Adipocyte (in vitro differentiated cells): ENCODE measurements at regions not wholly inside any gene's neighbourhood (a gene's known extent, or its start where the extent isn't known, plus 50 kb on each side); places are given as distances from the start of the nearest gene placed in this dataset.
A peak's percentile ranks its signal among the peaks of the same experiment; 100 is the strongest.
"Not testable (repeated sequence)": the region's sequence is repeated elsewhere in the genome, so short reads cannot be mapped to it uniquely, and the experiment has no call there.

Experiments
- DNase-seq: peaks from one replicate; pipeline ENCODE4 v3.0.0-alpha.2; 2015; ENCODE audit warnings: low read depth
- H3K27me3 ChIP-seq: replicated peaks from 2 replicates; pipeline ENCODE4 v1.7.0; 2013; ENCODE audit warnings: mild to moderate bottlenecking, low read length, moderate library complexity; ENCODE audit not compliant: control insufficient read depth, insufficient read depth
- H3K36me3 ChIP-seq: 2 replicates; pipeline ENCODE4 v1.7.0; 2013; ENCODE audit warnings: low read length, mild to moderate bottlenecking, moderate library complexity; ENCODE audit not compliant: control insufficient read depth, insufficient read depth, severe bottlenecking
- H3K4me1 ChIP-seq: 2 replicates; pipeline ENCODE4 v1.7.0; 2013; ENCODE audit warnings: mild to moderate bottlenecking, low read length, moderate library complexity; ENCODE audit not compliant: control insufficient read depth, insufficient read depth
- H3K4me3 ChIP-seq: 2 replicates; pipeline ENCODE4 v1.7.0; 2013; ENCODE audit warnings: mild to moderate bottlenecking, low read length, moderate library complexity
- H3K9ac ChIP-seq: 2 replicates; pipeline ENCODE4 v1.7.0; 2013; ENCODE audit warnings: mild to moderate bottlenecking, low read length, moderate library complexity
- H3K9me3 ChIP-seq: 2 replicates; pipeline ENCODE4 v1.7.0; 2013; ENCODE audit warnings: mild to moderate bottlenecking, low read length, moderate library complexity; ENCODE audit not compliant: control insufficient read depth

DNA sequence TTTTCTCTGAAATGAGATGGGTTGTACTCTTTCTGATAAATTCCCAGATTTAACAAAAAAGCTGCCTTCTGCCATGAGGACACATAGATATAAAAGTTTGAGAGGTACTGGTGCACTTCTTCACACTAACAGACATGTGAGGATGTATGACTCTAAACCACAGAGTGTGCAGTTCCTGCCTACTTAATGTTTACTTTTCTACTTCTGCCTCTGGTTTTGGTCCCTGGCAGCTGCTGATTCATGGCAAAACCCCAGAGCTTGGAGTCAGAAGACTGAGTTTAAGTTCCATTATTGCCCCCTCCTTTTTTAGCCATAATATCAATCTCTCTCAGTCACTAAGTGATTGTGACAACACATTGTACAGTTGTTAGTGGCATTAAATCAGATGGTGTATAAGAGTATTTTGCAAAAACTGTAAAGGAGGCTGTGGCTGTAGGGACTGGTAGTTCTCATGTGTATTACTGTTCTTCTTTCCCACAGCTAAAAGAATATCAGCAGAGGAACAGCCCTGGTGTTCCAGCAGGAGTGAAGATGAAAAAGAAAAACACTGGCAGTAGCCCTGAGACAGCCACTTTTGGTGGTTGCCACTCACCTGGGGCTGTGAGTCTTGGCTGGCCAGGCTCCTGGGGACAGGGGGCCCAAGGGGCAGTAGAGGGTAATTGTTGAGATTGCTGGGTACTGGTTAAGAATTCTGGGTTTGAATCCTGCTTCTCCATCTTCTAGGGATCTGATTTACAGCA lies 64.4 kb upstream of the CSPG4 start:
- H3K9ac ChIP-seq, H3K36me3 ChIP-seq, H3K4me1 ChIP-seq, H3K4me3 ChIP-seq, H3K9me3 ChIP-seq: not testable (repeated sequence)
- peak; percentile 42 for DNase-seq
- peaks cover 14% of the 10 kb centered on the region for H3K27me3 ChIP-seq

DNA sequence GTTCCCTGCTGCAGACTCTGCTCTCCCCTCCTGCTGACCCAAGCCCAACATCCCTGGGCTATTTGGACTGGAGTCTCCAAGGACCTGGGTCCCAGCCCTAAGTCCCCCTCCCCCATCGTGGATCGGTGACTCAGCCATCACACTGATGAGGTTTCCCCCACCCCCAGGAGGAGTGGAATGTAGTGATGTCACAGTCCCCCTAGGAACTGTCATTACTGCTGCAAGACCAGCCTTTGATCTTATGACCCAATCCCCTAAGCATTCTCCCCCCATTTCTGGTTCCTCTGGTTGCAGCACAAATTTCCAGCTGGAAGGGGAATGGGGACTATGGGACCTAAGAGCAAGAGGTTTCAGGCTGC lies 63.4 kb upstream of the CSPG4 start:
- no peak overlapping the region for H3K9ac ChIP-seq
- no peaks in the 10 kb centered on the region for H3K36me3 ChIP-seq
- peaks cover 8% of the 10 kb centered on the region for H3K4me1 ChIP-seq
- H3K27me3 ChIP-seq = peaks cover 11% of the 10 kb centered on the region
- no peaks in the 10 kb centered on the region for H3K9me3 ChIP-seq
- no peak overlapping the region for H3K4me3 ChIP-seq
- DNase-seq = no peak

DNA sequence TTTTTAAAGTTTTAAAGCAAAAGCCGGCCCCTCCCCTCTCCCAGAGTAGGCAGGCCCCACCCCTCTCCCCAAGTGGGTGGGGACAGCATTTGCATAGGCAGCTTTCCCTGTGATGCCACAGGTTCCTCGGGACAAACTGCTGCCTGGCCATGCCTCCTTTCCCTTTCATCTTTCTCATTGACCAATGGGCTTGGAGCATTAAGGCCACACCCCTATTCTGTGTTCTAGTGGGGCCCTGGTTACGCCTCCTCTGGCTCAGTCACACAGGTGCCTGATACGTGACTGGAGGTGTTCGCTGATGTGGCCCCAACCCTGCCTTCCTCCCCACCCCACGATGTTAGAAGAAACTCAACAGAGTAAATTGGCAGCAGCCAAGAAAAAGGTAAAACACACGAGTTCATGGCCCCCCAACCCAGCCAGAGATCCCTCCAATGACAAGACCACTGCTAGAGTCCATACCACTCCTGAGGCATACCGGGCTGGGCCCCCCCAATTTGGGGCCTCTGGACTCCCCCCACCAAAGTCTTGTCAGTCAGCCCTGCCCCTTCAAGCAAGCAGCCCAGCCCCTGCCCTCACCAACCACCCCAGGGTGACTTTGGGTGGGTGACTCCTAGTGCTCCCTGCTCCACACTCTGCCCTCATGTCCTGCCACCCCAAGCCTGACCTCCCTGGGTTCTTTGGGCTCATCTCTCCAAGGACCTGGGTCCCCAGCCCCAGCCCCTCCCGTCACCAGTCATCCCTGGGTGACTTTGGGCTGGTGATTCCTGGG lies 62.8 kb upstream of the CSPG4 start:
- no peak for DNase-seq
- Histone ChIP-seq H3K27me3 (peaks cover 7% of the 10 kb centered on the region), H3K9me3 (no peaks in the 10 kb centered on the region), H3K36me3 (no peaks in the 10 kb centered on the region), H3K4me1 (peaks cover 8% of the 10 kb centered on the region), H3K9ac (no peak overlapping the region), H3K4me3 (no peak overlapping the region)

DNA sequence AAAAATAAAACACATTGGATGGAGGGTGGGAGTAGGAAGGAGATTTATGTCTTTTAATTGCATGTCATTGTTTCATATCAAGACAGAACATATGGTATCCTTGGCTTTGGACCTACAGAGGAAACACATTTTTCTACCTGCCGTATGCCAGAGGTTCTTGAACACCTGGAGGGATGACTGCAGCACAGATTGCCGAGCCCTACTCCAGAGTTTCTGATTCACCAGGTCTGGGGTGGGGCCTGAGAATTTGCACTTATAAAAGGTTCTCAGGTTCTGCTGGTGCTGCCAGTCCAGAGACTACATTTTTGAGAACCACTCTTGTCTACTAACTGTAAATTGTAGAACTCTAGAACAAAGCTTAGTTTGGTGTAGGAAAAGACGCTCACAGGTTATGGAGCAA lies 61.3 kb upstream of the CSPG4 start:
- not testable (repeated sequence) for H3K9me3 ChIP-seq, H3K36me3 ChIP-seq, DNase-seq, H3K27me3 ChIP-seq, H3K9ac ChIP-seq, H3K4me1 ChIP-seq, H3K4me3 ChIP-seq

DNA sequence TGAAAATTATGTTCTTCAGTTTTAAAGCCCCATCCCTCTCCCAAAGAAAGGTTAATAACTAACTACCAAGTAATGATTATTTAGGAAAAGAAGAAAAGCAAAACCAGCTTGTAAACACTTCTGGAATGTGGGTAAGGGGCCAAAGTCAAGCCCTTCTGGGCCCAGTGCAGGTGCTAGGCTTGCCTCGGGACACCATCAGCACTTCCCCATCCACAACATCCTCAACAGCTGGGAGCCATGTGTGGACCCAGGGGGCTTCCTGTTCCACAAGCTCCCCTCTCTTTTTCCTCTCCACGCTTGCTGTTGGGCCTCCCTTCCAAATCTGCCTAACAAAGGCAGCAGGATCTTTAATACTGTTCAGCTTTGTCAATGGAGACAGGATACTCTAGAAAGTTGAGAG lies 58.4 kb upstream of the CSPG4 start:
- not testable (repeated sequence) for H3K9ac ChIP-seq, DNase-seq, H3K9me3 ChIP-seq, H3K27me3 ChIP-seq, H3K36me3 ChIP-seq, H3K4me3 ChIP-seq, H3K4me1 ChIP-seq

DNA sequence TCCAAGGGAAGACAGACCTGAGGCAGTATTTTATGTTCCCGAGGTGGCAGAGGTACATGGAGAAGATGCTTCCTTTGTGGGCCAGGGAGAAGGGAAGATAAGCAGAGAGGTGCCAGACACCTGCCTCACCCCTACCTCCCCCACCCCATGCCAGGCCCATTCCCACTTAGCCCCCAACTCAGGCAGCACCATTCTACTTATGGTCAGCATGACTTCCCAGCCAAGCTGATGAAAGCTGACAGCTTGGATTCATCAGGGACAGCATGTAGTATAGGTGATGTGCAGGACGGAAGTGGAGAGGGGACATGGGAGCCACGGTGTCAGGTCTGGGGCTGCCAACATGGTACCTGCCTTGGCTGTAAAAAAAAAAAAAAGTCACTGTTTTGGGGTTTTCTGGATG lies 57.5 kb upstream of the CSPG4 start:
- Histone ChIP-seq H3K4me3 (no peak overlapping the region), H3K9ac (no peak overlapping the region), H3K4me1 (no peaks in the 10 kb centered on the region), H3K36me3 (no peaks in the 10 kb centered on the region), H3K27me3 (no peaks in the 10 kb centered on the region), H3K9me3 (no peaks in the 10 kb centered on the region)
- no peak for DNase-seq

DNA sequence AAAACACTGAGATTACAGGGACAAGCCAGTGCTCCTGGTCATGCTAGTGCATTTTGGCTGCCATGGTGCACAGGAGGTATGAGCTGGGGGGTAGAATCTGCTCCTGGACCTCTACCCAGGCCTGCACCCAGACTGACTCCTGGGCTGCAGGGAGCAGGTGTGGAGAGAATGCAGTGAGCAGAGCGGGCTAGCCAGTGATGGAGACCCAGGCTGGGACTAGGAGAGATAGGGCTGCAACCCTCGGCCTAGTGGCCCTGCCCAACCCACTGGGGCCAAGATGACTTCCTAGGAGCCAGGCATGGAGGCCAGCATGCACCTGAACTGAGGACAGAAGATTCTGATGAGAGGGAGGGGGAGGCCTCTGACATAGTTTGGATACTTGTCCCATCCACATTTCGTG lies 55.9 kb upstream of the CSPG4 start:
- not testable (repeated sequence) for H3K36me3 ChIP-seq, H3K9me3 ChIP-seq, H3K4me3 ChIP-seq, H3K9ac ChIP-seq, H3K27me3 ChIP-seq, H3K4me1 ChIP-seq, DNase-seq

DNA sequence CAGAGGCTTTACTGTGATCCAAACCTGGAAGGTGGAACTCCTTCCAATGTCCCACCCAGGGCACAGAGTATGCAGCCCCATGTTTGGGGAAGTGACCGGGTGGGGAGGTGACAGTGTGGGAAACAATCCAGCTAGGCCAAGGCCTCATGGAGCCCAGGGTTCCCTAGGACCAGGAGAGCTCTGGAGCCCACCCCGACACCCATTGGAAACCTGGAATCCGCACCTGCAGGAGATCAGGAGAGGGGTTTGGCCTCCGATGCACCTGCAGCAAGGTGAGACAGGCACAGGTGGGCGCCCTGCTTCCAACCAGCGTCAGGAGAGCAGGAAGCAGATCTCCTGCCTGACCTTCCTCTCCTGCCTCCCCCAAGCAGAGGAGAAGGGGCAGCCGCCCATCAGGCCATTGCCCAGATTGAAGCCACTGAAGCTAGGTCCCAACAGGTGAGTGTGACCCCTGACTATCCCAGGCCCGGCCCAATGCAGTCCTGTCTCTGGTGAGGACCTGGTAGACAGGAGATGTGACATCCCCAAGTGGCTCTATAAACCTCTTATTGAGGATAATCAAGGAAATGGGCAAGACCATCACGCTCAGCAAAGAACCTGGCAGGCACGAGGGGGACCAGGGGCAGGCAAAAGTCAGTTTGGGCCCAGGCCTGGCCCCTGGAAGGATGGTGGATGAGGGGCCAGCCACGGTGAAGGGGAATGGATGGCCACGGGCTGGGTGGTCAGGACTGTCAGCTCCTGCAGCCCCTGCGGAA lies 53.1 kb upstream of the CSPG4 start:
- H3K4me3 ChIP-seq, DNase-seq, H3K4me1 ChIP-seq, H3K36me3 ChIP-seq, H3K9ac ChIP-seq, H3K27me3 ChIP-seq, H3K9me3 ChIP-seq: not testable (repeated sequence)

DNA sequence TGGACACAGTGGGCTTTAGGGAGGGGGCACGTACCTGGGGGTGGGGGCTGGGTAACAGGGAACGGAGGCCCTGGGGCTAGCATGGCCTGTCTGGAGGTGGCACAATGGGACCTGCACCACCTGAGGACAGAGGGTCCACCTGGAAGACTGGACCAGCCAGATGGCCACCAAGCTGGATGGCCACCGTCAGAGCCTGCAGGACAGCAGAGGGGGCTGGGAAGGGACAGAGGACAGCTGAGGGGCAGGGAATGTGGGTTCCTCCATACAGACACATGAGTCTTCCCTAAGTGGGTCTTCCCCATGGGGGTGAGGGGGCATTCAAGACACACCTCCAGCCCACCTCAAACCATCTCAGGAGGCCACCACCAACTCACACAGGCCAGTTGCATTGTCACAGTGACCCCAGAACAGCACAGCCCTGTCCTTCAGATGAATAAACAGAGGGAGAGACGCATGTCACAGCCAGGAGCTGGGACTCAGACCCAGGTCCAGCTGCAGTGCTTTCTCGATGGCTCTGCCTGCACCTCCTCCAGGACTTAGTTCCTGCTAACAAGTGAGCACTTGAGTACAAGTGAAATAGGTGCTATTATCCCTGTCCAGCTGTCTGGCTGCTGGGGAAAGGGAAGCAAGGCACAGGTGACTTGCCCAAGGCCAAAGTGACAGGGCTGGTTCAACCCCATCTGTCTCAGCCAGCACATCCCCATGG lies 52.4 kb upstream of the CSPG4 start:
- H3K9me3 ChIP-seq, H3K27me3 ChIP-seq, H3K36me3 ChIP-seq, H3K4me1 ChIP-seq, H3K4me3 ChIP-seq, H3K9ac ChIP-seq, DNase-seq: not testable (repeated sequence)

DNA sequence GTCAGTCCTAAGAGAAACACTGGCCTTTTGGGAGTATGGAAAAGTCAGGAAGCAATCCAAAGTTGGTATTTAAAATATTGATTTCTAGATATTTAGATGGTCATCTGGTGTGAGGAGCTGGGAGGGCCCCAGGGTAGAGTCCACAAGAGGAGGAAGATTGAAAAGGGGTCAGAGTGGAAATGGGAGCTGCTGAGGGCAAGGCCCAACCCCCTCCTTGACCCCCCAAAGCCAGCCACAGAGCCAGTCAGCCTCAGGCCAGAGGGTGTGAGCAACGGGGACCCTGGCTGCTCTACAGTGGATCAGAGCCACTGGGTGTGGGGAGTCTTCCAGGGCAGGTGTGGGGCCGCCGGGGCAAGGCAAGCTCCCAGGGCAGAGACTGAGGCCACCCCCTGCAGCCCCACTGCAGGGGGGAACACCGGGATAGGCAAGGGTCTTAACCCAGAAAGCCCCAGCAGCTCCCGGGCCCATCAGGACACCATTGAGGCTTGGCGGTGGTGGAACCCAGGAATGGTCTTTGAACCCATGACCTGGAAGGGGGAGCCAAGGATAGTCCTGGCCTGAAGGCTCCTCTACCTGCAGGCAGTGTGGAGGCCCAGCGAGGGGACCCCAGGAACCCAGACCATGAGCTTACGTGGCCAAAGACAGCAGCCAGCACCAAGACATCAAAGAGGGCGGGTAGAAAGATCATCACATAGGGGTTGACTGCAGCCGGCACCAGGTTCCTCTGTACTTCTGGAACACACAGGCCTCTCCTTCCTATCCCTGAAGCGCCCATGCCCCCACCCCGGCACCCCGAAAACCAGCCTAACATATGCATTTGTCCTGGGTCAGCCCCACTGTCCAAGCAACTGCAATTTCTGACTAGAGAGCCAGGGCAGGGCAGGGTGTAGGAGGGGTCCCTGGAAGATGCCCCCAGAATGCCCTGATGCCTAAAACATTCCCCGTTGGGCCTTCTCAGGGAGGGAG lies 51.3 kb upstream of the CSPG4 start:
- H3K4me1 ChIP-seq, H3K36me3 ChIP-seq, H3K4me3 ChIP-seq, H3K9me3 ChIP-seq, DNase-seq, H3K9ac ChIP-seq, H3K27me3 ChIP-seq: not testable (repeated sequence)
